Smooth muscle cell (in vitro differentiated cells): ENCODE measurements at regions not wholly inside any gene's neighbourhood (a gene's known extent, or its start where the extent isn't known, plus 50 kb on each side); places are given as distances from the start of the nearest gene placed in this dataset.

Source experiments
- DNase-seq: peaks from one replicate; lab custom pipeline; 2025; ENCODE audit not compliant: unreplicated experiment; lab: John Stamatoyannopoulos, UW
- H2AFZ ChIP-seq: fragments of 200-600 bp; sonication (generic); 2 replicates; pipeline ENCODE4 v1.6.0; 2016; ENCODE audit warnings: antibody characterized with exemption, low read depth, mild to moderate bottlenecking
- H3F3A ChIP-seq: fragments of 200-600 bp; sonication (generic); 2 replicates; pipeline ENCODE4 v1.6.0; 2017; ENCODE audit warnings: antibody characterized with exemption, low read depth
- H3K27ac ChIP-seq: fragments of 200-600 bp; sonication (generic); 2 replicates; pipeline ENCODE4 v1.5.1; 2016; ENCODE audit warnings: low read depth, mild to moderate bottlenecking
- H3K27me3 ChIP-seq: fragments of 200-600 bp; sonication (generic); 2 replicates; pipeline ENCODE4 v1.6.1; 2016; ENCODE audit warnings: low read depth, mild to moderate bottlenecking
- H3K36me3 ChIP-seq: fragments of 200-600 bp; sonication (generic); 2 replicates; pipeline ENCODE4 v1.5.1; 2016; ENCODE audit warnings: low read depth
- H3K4me1 ChIP-seq: fragments of 200-600 bp; sonication (generic); 2 replicates; pipeline ENCODE4 v1.5.1; 2016; ENCODE audit warnings: low read depth
- H3K4me2 ChIP-seq: fragments of 200-600 bp; sonication (generic); 2 replicates; pipeline ENCODE4 v1.6.0; 2016; ENCODE audit warnings: mild to moderate bottlenecking
- H3K4me3 ChIP-seq: fragments of 200-600 bp; sonication (generic); 2 replicates; pipeline ENCODE4 v1.5.1; 2016; ENCODE audit warnings: mild to moderate bottlenecking
- H3K79me2 ChIP-seq: fragments of 200-600 bp; sonication (generic); 2 replicates; pipeline ENCODE4 v1.6.0; 2016; ENCODE audit warnings: low read depth, mild to moderate bottlenecking
- H3K9ac ChIP-seq: fragments of 200-600 bp; sonication (generic); 2 replicates; pipeline ENCODE4 v1.6.0; 2016; ENCODE audit warnings: low read depth
- H3K9me3 ChIP-seq: fragments of 200-600 bp; sonication (generic); replicated peaks from 2 replicates; pipeline ENCODE4 v1.5.1; 2016; ENCODE audit warnings: low read depth
- H4K20me1 ChIP-seq: fragments of 200-600 bp; sonication (generic); 2 replicates; pipeline ENCODE4 v1.6.0; 2016; ENCODE audit warnings: low read depth
- WGBS: methylation state at CpG from one replicate; pipeline ENCODE4 v1.1.7; 2016; ENCODE audit warnings: low lambda C conversion rate; 5-methylcytosine and 5-hydroxymethylcytosine counted together
- TF ChIP-seq, protein P1 (sequence below): fragments of 200-600 bp; sonication (generic); IDR thresholded peaks from 2 replicates; pipeline ENCODE4 v1.5.1; 2017; ENCODE audit warnings: borderline replicate concordance, mild to moderate bottlenecking, antibody characterized with exemption; ENCODE audit not compliant: insufficient read depth, poor library complexity, severe bottlenecking

DNA sequence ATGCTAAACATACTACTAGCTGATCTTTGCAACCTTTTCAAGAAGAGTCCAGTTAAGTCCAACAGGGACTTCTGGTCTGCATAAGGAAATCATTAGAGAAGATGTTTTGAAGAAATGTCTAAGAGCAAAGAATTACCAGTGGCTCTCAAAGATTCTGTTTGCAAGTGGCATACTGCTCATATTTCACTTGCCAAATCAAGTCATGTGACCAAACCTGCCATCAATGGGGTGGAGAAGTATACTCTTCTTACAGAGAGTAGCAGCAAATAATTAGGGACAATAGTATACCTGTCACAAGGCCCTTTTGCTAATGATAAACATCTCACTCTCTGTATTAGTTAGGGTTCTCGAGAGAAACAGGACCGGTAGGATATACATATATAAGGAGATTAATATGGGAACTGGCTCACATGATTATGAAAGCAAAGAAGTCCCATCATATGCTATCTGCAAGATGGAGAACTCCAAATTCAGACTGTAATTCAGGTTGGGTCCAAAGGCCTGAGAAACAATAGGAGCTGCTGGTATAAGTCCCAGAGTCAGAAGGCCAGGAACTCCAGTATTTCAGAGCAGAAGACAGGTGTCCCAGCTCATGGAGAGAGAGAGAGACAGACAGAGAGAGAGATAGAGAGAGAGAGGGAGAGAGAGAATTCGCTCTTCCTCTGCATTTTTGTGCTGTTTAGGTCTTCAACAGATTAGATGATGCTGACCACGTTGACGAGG is 111.5 kb downstream of the LCA5 start:
- WGBS = 90% methylated on average over 5 of the region's 5 CpGs
- Histone ChIP-seq H3K79me2 (no peaks in the 10 kb centered on the region), H3K27me3 (no peaks in the 10 kb centered on the region), H3K4me3 (no peak overlapping the region), H3F3A (no peaks in the 10 kb centered on the region), H3K27ac (no peak overlapping the region), H3K4me2 (no peak overlapping the region), H3K9ac (no peak overlapping the region), H3K4me1 (no peaks in the 10 kb centered on the region), H3K36me3 (no peaks in the 10 kb centered on the region), H2AFZ (no peak overlapping the region), H4K20me1 (no peaks in the 10 kb centered on the region), H3K9me3 (no peaks in the 10 kb centered on the region)
- TF ChIP-seq, protein P1, sequence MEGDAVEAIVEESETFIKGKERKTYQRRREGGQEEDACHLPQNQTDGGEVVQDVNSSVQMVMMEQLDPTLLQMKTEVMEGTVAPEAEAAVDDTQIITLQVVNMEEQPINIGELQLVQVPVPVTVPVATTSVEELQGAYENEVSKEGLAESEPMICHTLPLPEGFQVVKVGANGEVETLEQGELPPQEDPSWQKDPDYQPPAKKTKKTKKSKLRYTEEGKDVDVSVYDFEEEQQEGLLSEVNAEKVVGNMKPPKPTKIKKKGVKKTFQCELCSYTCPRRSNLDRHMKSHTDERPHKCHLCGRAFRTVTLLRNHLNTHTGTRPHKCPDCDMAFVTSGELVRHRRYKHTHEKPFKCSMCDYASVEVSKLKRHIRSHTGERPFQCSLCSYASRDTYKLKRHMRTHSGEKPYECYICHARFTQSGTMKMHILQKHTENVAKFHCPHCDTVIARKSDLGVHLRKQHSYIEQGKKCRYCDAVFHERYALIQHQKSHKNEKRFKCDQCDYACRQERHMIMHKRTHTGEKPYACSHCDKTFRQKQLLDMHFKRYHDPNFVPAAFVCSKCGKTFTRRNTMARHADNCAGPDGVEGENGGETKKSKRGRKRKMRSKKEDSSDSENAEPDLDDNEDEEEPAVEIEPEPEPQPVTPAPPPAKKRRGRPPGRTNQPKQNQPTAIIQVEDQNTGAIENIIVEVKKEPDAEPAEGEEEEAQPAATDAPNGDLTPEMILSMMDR = no peak
- no peak for DNase-seq

DNA sequence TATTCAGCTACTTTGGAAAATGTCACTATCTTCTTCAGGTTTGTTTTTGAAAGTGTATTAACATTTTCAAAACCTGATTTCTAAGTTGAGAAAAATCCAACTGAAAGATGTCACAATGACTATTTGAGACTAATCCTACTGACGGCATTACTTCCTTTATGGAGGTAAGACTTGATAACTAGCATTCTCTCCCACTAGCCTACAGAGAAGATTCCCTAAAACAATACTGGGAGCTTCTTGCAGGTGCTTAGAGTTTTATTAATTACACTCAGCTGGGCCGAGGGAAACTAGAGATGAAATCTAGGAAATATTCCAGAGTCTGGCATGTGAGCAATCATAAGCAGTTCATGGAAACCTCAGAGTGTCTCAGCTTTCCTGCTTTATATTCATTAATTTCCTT is 114.0 kb downstream of the LCA5 start:
- TF ChIP-seq, protein P1 = no peak
- no peaks in the 10 kb centered on the region for H3K36me3 ChIP-seq
- no peaks in the 10 kb centered on the region for H3K27me3 ChIP-seq
- no peaks in the 10 kb centered on the region for H3K4me1 ChIP-seq
- H3K4me2 ChIP-seq = no peak overlapping the region
- no peaks in the 10 kb centered on the region for H3K9me3 ChIP-seq
- DNase-seq = no peak
- H3K4me3 ChIP-seq = no peak overlapping the region
- WGBS = 81% methylated on average over 2 of the region's 2 CpGs
- H2AFZ ChIP-seq = no peak overlapping the region
- no peak overlapping the region for H3K9ac ChIP-seq
- no peaks in the 10 kb centered on the region for H3F3A ChIP-seq
- no peaks in the 10 kb centered on the region for H4K20me1 ChIP-seq
- no peak overlapping the region for H3K27ac ChIP-seq
- no peaks in the 10 kb centered on the region for H3K79me2 ChIP-seq

DNA sequence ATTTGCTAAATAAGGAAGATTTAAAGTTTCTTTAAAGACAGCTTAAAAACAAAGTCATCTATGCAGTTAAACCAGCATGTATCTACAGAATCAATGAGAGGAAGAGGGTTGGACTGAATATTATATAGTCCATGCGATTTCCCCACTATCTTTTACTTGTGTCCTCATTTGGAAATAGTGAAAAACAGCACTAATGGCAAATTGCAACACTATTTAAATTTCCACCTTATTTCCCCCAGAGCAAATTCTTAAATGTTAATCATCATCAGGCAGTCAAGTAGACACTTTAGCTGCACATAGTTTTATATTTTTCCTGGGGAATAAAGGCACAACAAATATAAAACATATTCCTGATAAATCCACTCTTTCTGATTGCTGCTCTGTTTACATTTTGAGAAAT is 114.6 kb downstream of the LCA5 start:
- Histone ChIP-seq H3K27me3 (no peaks in the 10 kb centered on the region), H3K79me2 (no peaks in the 10 kb centered on the region), H3K27ac (no peak overlapping the region), H3K4me1 (no peaks in the 10 kb centered on the region), H3K9me3 (no peaks in the 10 kb centered on the region), H3F3A (no peaks in the 10 kb centered on the region), H3K4me2 (no peak overlapping the region), H3K36me3 (no peaks in the 10 kb centered on the region), H3K4me3 (no peak overlapping the region), H2AFZ (no peak overlapping the region), H4K20me1 (no peaks in the 10 kb centered on the region), H3K9ac (no peak overlapping the region)
- TF ChIP-seq, protein P1 = no peak
- WGBS = 96% methylated on average over 1 of the region's 1 CpG
- no peak for DNase-seq
